T-helper 17 cell (primary cell): ENCODE measurements at regions not wholly inside any gene's neighbourhood (a gene's known extent, or its start where the extent isn't known, plus 50 kb on each side); places are given as distances from the start of the nearest gene placed in this dataset.

Source experiments
- ATAC-seq: fragments of 150-1000 bp; cut with Tn5 transposase; 2 replicates; pipeline ENCODE4 v1.10.0; 2021; ENCODE audit warnings: mild to moderate bottlenecking, moderate library complexity
- DNase-seq, 3 donors: peaks; one replicate each; pipeline versions ENCODE4 v3.0.0 to v3.0.0-alpha.2; 2020 to 2021
- H3K9me3 ChIP-seq: one replicate; pipeline ENCODE4 v1.7.0; 2013; ENCODE audit warnings: low read length, mild to moderate bottlenecking; ENCODE audit not compliant: control insufficient read depth, poor library complexity, severe bottlenecking
- H3K27ac Mint-ChIP-seq: one replicate; pipeline ENCODE4 v1.8.0; 2022; ENCODE audit warnings: mild to moderate bottlenecking, moderate library complexity, mixed read lengths
- H3K27me3 Mint-ChIP-seq: one replicate; pipeline ENCODE4 v1.8.0; 2022; ENCODE audit warnings: mixed read lengths
- H3K36me3 Mint-ChIP-seq: one replicate; pipeline ENCODE4 v1.8.0; 2022; ENCODE audit warnings: low read depth, mixed read lengths
- H3K4me1 Mint-ChIP-seq: one replicate; pipeline ENCODE4 v1.8.0; 2022; ENCODE audit warnings: mild to moderate bottlenecking, mixed read lengths
- H3K4me3 Mint-ChIP-seq: one replicate; pipeline ENCODE4 v1.8.0; 2022; ENCODE audit warnings: mild to moderate bottlenecking, moderate library complexity, mixed read lengths

- Mint-ChIP-seq H3K4me1 (peaks cover 7% of the 10 kb centered on the region), H3K27me3 (no peaks in the 10 kb centered on the region), H3K27ac (no peak overlapping the region), H3K4me3 (no peak overlapping the region), H3K36me3 (no peaks in the 10 kb centered on the region)
- no peaks in the 10 kb centered on the region for H3K9me3 ChIP-seq
- no peak for ATAC-seq
- DNase-seq = no peak
Measured at GRCh38 chrX:43108828-43109227, 330.9 kb upstream of the PPP1R2C start.

DNA sequence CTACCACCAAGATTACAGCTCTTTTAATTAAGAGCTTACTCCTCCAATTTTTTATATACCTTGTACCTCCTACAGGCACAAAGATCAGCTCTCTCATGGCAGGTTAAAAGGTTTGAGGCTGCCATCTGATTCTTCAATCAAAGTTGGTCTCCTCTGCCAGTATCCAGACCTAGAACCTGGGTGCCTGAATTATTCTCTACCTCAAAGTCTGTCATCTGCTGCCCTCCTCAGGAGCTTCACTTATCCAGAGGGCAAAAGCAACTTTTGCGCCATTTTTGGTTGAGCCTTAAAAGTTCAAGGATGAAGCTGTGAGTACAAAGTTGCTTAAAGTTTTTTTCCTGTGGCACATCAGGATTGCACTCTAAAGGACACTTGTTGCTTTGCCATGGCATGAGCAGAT, 343.7 kb upstream of the PPP1R2C start:
- peak in 1 of 3 donors; percentile 3 for DNase-seq
- no peaks in the 10 kb centered on the region for H3K9me3 ChIP-seq
- Mint-ChIP-seq H3K4me1 (peaks cover 3% of the 10 kb centered on the region), H3K4me3 (no peak overlapping the region), H3K27me3 (no peaks in the 10 kb centered on the region), H3K27ac (no peak overlapping the region), H3K36me3 (no peaks in the 10 kb centered on the region)
- ATAC-seq = no peak

DNA sequence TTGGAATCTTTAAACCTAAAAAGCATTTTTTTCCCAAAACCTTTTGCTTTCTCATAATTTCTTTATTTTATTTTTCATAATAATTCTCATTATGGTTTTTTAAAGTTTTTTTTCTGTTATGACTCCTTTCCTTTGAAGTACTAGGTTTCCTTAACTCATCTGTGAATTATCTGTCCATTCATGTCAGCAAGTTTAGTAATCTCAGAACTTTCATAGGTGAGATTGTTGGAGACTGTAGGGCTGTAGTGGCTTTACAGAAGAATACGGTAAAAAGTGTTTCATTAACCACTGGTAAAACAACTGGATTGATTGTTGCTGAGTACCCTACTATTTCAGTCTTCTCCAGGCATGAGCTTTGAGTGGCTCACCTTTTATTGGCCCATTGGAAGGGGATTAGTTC, 361.7 kb upstream of the PPP1R2C start:
- no peaks in the 10 kb centered on the region for H3K9me3 ChIP-seq
- H3K27me3 Mint-ChIP-seq = no peaks in the 10 kb centered on the region
- no peaks in the 10 kb centered on the region for H3K4me1 Mint-ChIP-seq
- no peaks in the 10 kb centered on the region for H3K36me3 Mint-ChIP-seq
- DNase-seq = no peak
- ATAC-seq = no peak
- H3K27ac Mint-ChIP-seq = no peak overlapping the region
- no peak overlapping the region for H3K4me3 Mint-ChIP-seq

DNA sequence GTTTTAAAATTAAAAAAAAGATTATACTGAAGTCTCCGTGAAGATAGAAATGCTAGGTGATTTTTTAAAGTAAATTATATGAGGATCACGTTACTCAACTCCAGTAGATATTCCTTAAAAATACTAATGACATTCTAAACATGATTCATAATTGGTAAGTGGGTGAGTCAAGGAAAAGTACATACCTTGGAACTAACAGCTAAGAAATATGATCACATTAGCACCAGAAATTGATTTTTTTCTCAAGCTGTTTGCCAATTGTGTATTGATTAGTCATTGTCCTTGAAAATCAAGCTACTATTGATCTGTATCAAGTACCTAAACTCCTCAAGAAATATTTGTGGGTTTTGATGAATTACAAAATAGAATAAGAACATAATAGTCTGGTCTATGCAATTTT, 362.6 kb upstream of the PPP1R2C start:
- peaks cover under 1% of the 10 kb centered on the region for H3K36me3 Mint-ChIP-seq
- no peaks in the 10 kb centered on the region for H3K4me1 Mint-ChIP-seq
- H3K4me3 Mint-ChIP-seq = no peak overlapping the region
- H3K27ac Mint-ChIP-seq = no peak overlapping the region
- DNase-seq = no peak
- no peaks in the 10 kb centered on the region for H3K27me3 Mint-ChIP-seq
- ATAC-seq = no peak
- H3K9me3 ChIP-seq = no peaks in the 10 kb centered on the region

DNA sequence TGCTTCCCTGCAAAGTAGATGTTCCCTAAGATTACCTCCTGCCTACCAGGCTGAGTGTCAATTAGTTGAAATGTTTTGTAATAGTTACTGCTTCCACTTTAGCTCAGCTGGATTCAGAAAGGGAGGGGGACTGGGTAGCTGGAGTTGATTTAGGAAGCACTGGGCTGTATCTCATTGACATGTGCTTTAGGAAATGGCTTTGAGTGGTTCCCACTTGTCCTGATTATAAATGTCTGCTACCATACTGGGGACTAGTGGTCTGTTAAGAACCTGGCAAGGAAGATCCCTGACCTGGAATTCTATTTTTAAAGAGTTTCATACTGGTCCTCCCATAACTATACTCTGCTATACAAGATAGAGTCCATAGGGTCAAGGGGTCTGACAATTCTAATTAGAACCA, 363.9 kb upstream of the PPP1R2C start:
- no peaks in the 10 kb centered on the region for H3K4me1 Mint-ChIP-seq
- no peaks in the 10 kb centered on the region for H3K27me3 Mint-ChIP-seq
- H3K4me3 Mint-ChIP-seq = no peak overlapping the region
- ATAC-seq (no peak), DNase-seq (no peak)
- peaks cover 2% of the 10 kb centered on the region for H3K36me3 Mint-ChIP-seq
- H3K27ac Mint-ChIP-seq = no peak overlapping the region
- H3K9me3 ChIP-seq = no peaks in the 10 kb centered on the region

- H3K4me1 Mint-ChIP-seq = peaks cover 4% of the 10 kb centered on the region
- H3K9me3 ChIP-seq = no peaks in the 10 kb centered on the region
- no peak overlapping the region for H3K4me3 Mint-ChIP-seq
- ATAC-seq (no peak), DNase-seq (no peak)
- H3K27ac Mint-ChIP-seq = no peak overlapping the region
- no peaks in the 10 kb centered on the region for H3K27me3 Mint-ChIP-seq
- H3K36me3 Mint-ChIP-seq = peaks cover 2% of the 10 kb centered on the region
Measured at GRCh38 chrX:43148305-43148704, 370.3 kb upstream of the PPP1R2C start.

GRCh38 chrX:43165343-43165920, 387.5 kb upstream of the PPP1R2C start:
- ATAC-seq = no peak
- Mint-ChIP-seq H3K27me3 (no peaks in the 10 kb centered on the region), H3K27ac (no peak overlapping the region), H3K4me1 (peaks cover 4% of the 10 kb centered on the region), H3K4me3 (no peak overlapping the region), H3K36me3 (peaks cover 3% of the 10 kb centered on the region)
- no peak for DNase-seq
- no peaks in the 10 kb centered on the region for H3K9me3 ChIP-seq

- no peaks in the 10 kb centered on the region for H3K27me3 Mint-ChIP-seq
- ATAC-seq = no peak
- no peak overlapping the region for H3K27ac Mint-ChIP-seq
- H3K9me3 ChIP-seq = no peaks in the 10 kb centered on the region
- H3K4me3 Mint-ChIP-seq = no peak overlapping the region
- H3K36me3 Mint-ChIP-seq = peaks cover 3% of the 10 kb centered on the region
- H3K4me1 Mint-ChIP-seq = peaks cover 4% of the 10 kb centered on the region
- no peak for DNase-seq
Measured at GRCh38 chrX:43166874-43167273, 388.9 kb upstream of the PPP1R2C start.

DNA sequence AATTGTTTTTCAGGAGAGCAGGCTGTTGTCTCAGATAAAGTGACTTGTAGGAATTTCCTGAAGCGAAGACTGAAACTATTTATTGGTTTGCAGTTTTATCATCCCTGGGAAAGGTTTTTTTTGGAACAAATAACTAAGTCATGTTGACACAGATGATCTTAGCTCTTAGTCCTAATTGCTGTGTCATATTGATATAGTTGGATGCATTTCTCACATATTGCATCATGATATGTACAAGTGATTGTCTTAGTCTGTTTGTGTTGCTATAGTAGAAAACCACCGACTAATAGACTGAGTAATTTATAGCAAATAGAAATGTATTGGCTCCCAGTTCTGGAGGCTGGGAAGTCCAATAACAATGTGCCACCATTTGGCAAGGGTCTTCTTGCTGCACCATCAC, 397.5 kb upstream of the PPP1R2C start:
- no peaks in the 10 kb centered on the region for H3K9me3 ChIP-seq
- H3K27ac Mint-ChIP-seq = no peak overlapping the region
- no peaks in the 10 kb centered on the region for H3K4me1 Mint-ChIP-seq
- DNase-seq = no peak
- ATAC-seq = no peak
- H3K4me3 Mint-ChIP-seq = no peak overlapping the region
- no peaks in the 10 kb centered on the region for H3K36me3 Mint-ChIP-seq
- no peaks in the 10 kb centered on the region for H3K27me3 Mint-ChIP-seq

- Mint-ChIP-seq H3K4me1 (no peaks in the 10 kb centered on the region), H3K27me3 (no peaks in the 10 kb centered on the region), H3K36me3 (no peaks in the 10 kb centered on the region), H3K4me3 (no peak overlapping the region), H3K27ac (no peak overlapping the region)
- no peak for ATAC-seq
- no peaks in the 10 kb centered on the region for H3K9me3 ChIP-seq
- no peak for DNase-seq
Measured at GRCh38 chrX:43176686-43177085, 398.7 kb upstream of the PPP1R2C start.

DNA sequence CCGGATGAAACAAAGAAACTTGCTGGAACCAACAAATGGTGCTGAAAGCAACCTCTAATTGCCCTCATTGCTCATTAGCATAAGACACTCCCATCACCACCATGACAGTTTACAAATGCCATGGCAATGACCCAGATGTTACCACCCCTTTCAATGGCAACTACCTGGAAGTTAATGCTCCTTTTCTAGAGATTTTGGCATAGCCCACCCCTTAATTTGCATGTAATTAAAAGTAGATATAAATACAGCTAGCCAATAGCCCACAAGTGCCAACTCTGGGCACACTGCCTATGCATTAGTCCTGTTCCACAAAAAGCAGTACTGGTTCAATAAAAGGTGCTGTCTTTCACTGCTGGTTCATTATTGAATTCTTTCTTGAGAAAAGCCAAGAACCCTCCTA, 410.3 kb upstream of the PPP1R2C start:
- DNase-seq (no peak), ATAC-seq (no peak)
- H3K9me3 ChIP-seq = no peaks in the 10 kb centered on the region
- Mint-ChIP-seq H3K4me3 (no peak overlapping the region), H3K27ac (no peak overlapping the region), H3K4me1 (no peaks in the 10 kb centered on the region), H3K36me3 (no peaks in the 10 kb centered on the region), H3K27me3 (no peaks in the 10 kb centered on the region)

- Mint-ChIP-seq H3K4me3 (no peak overlapping the region), H3K36me3 (no peaks in the 10 kb centered on the region), H3K27me3 (no peaks in the 10 kb centered on the region), H3K4me1 (no peaks in the 10 kb centered on the region), H3K27ac (no peak overlapping the region)
- no peak for ATAC-seq
- DNase-seq = no peak
- H3K9me3 ChIP-seq = no peaks in the 10 kb centered on the region
Measured at GRCh38 chrX:43211570-43211969, 433.6 kb upstream of the PPP1R2C start.

DNA sequence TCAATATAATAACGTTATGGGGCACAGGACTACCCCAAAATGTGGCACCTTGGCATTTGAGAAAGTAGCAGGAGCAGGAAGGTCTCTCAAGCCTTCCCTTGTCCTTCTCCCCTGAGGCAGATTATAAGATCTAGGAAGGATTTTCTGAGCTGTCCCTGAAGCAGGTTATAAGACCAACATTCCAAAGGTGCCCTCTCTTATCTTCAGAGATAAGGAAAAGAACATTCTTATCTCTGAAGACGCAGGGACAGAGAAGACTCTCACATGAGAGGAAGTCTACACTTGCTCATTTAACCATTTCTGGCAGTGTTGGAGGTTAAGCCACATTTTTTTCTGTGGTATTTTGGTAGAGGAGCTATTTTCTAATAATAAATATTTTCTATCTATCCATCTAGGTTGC, 437.9 kb upstream of the MAOA start:
- H3K36me3 Mint-ChIP-seq = no peaks in the 10 kb centered on the region
- no peak for ATAC-seq

DNA sequence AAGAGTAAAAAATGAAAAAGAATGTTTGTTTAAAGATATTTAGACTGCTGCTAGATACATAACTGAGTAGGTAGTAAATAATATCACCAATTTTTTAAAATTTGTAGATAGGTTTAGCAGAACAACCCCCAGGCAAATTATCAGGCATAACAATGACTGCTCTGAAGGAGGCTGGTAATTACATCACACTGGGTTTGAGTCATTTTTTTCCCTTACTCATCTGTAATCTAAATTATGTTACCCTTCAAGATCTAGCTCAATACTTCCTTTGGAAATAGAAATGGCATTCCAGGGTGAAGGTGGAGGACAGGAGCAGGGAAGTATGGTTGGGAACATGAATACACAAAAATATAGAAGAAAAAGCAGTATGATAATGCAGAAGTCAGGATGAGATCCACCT, 431.6 kb upstream of the MAOA start:
- DNase-seq = no peak
- peaks cover 3% of the 10 kb centered on the region for H3K9me3 ChIP-seq
- ATAC-seq = no peak
- Mint-ChIP-seq H3K27me3 (no peaks in the 10 kb centered on the region), H3K4me1 (no peaks in the 10 kb centered on the region), H3K36me3 (no peaks in the 10 kb centered on the region), H3K4me3 (no peak overlapping the region), H3K27ac (no peak overlapping the region)

More for the DNA sequence above, 437.9 kb upstream of the MAOA start:
- Mint-ChIP-seq H3K27ac (no peak overlapping the region), H3K4me1 (no peaks in the 10 kb centered on the region), H3K27me3 (no peaks in the 10 kb centered on the region), H3K4me3 (no peak overlapping the region)
- no peak for DNase-seq
- H3K9me3 ChIP-seq = no peaks in the 10 kb centered on the region
